ENCODE measurements at regions not wholly inside any gene's neighbourhood (a gene's known extent, or its start where the extent isn't known, plus 50 kb on each side); places are given as distances from the start of the nearest gene placed in this dataset.

DNA sequence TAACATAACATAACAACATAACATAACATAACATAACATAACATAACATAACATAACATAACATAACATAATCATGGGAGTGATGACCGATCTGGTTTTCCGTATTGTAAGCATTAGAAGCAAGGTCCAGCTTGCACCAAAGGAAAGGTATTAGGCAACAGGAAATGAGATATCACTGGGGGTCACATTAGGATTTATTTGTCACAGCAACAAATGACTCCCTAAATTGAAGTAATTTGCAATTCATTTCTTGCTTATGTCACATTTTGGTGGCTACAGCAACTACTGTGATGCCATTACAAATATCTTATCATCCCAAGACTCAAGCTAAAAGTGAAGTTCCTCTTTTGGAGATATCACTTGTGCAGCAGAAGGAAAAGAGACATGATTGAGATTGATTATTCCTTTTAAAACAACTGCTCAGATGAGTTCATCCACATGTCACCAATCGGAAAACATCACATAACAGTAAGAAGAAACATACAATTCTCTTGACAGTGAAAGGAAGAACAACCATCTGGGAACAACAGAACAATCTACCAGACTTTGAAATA lies 1331.1 kb upstream of the RAG2 start:
- ChIA-PET POLR2A (no interaction called here), CTCF (no interaction called here)
- DNase-seq (ENCODE audit: extremely low spot score) = no peak
- TF ChIP-seq ZNF384 (IDR thresholded peaks at IDR 0.05) (no peak), L3MBTL2 (conservative IDR thresholded peaks at IDR 0.05) (no peak), FOXA1 (IDR thresholded peaks at IDR 0.05) (no peak), BHLHE40 (IDR thresholded peaks at IDR 0.05; ENCODE audit: borderline replicate concordance) (no peak), HDGF (IDR thresholded peaks at IDR 0.05; ENCODE audit: borderline replicate concordance) (no peak), SP1 (IDR thresholded peaks at IDR 0.05) (no peak), NFRKB (IDR thresholded peaks at IDR 0.05) (no peak), TARDBP (IDR thresholded peaks at IDR 0.05) (no peak), CTBP1 (IDR thresholded peaks at IDR 0.05; ENCODE audit: borderline replicate concordance) (no peak), LEF1 (IDR thresholded peaks at IDR 0.05; ENCODE audit: borderline replicate concordance) (no peak), SUZ12 (IDR thresholded peaks at IDR 0.05) (no peak), ARNT (IDR thresholded peaks at IDR 0.05) (no peak), FOXM1 (IDR thresholded peaks at IDR 0.05; ENCODE audit: borderline replicate concordance) (no peak)

DNA sequence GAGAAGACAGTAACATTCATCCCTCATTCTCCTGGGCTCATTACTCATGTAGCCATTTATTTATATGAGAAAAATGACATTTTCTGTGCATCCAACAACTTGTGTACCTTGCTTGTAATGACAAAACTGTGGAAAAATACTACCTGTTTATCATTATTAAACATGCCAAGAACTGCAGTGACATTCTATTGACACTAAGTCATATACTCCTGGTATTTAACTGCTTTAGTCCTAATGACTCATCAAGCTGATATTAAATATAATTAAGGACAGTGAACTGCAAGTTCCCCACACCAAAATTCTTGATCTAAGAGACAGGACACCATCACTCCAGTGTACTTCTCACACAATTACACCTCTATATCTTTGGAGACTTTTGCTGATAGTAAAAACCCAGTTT lies 1328.7 kb upstream of the RAG2 start:
- ChIA-PET POLR2A (no interaction called here), CTCF (no interaction called here)
- no peak for DNase-seq (ENCODE audit: extremely low spot score)
- TF ChIP-seq HDGF (IDR thresholded peaks at IDR 0.05; ENCODE audit: borderline replicate concordance) (no peak), L3MBTL2 (conservative IDR thresholded peaks at IDR 0.05) (no peak), ELF4 (IDR thresholded peaks at IDR 0.05) (no peak), LEF1 (IDR thresholded peaks at IDR 0.05; ENCODE audit: borderline replicate concordance) (no peak), CTBP1 (IDR thresholded peaks at IDR 0.05; ENCODE audit: borderline replicate concordance) (no peak), BHLHE40 (IDR thresholded peaks at IDR 0.05; ENCODE audit: borderline replicate concordance) (no peak), SP1 (IDR thresholded peaks at IDR 0.05) (no peak)
- TF ChIP-seq, protein P1, sequence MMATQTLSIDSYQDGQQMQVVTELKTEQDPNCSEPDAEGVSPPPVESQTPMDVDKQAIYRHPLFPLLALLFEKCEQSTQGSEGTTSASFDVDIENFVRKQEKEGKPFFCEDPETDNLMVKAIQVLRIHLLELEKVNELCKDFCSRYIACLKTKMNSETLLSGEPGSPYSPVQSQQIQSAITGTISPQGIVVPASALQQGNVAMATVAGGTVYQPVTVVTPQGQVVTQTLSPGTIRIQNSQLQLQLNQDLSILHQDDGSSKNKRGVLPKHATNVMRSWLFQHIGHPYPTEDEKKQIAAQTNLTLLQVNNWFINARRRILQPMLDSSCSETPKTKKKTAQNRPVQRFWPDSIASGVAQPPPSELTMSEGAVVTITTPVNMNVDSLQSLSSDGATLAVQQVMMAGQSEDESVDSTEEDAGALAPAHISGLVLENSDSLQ (IDR thresholded peaks at IDR 0.05) = no peak

DNA sequence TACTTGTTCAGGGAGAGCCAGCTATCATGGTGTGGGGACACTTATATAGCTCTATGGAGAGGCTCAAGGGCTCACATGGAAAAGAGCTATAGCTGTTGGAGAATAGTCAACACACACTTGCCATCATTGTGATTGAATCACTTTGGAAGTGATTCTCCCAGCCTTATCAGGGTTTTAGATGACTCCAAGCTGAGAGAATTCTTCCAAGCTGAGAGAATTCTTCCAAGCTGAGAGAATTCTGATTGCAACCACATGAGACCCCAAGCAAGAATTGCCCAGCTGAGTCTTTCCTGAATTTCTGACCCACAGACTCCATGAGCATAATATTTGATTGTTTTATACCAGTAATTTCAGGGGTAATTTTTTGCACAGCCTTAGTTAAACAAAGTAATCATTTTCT lies 1318.3 kb upstream of the RAG2 start:
- no peak for DNase-seq (ENCODE audit: extremely low spot score)
- CTCF ChIA-PET = no interaction called here
- POLR2A ChIA-PET = no interaction called here
- no peak for TF ChIP-seq ELF4 (IDR thresholded peaks at IDR 0.05)
- no peak for TF ChIP-seq TARDBP (IDR thresholded peaks at IDR 0.05)
- no peak for TF ChIP-seq LEF1 (IDR thresholded peaks at IDR 0.05; ENCODE audit: borderline replicate concordance)

DNA sequence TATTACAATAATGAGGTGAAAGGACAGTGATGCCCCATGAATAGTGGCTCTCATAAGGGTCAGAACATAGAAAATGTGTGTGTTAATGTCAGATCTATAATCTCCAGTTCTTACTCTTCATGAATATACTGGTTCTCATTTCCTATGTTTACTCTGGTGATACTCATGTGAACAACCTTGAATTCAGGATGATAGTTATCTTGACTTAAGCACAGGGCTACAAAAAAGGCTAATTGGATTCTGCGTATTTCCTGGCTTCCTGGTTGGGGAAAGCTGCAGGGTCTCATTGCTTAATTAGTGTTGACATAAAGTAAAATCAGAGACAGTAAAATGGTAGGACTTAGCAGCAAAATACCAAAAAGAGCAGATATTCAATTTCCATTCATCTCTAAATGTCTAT lies 1316.8 kb upstream of the RAG2 start:
- ChIA-PET CTCF (no interaction called here), POLR2A (no interaction called here)
- DNase-seq (ENCODE audit: extremely low spot score) = no peak
- no peak for TF ChIP-seq FOXA1 (IDR thresholded peaks at IDR 0.05)
- TF ChIP-seq, protein P1 (IDR thresholded peaks at IDR 0.05) = no peak
- no peak for TF ChIP-seq FOXK2 (IDR thresholded peaks at IDR 0.05)
- no peak for TF ChIP-seq CTBP1 (IDR thresholded peaks at IDR 0.05; ENCODE audit: borderline replicate concordance)
- no peak for TF ChIP-seq SUZ12 (IDR thresholded peaks at IDR 0.05)
- no peak for TF ChIP-seq ZNF384 (IDR thresholded peaks at IDR 0.05)
- no peak for TF ChIP-seq ELF4 (IDR thresholded peaks at IDR 0.05)
- no peak for TF ChIP-seq FOXM1 (IDR thresholded peaks at IDR 0.05; ENCODE audit: borderline replicate concordance)
- TF ChIP-seq TARDBP (IDR thresholded peaks at IDR 0.05) = no peak

DNA sequence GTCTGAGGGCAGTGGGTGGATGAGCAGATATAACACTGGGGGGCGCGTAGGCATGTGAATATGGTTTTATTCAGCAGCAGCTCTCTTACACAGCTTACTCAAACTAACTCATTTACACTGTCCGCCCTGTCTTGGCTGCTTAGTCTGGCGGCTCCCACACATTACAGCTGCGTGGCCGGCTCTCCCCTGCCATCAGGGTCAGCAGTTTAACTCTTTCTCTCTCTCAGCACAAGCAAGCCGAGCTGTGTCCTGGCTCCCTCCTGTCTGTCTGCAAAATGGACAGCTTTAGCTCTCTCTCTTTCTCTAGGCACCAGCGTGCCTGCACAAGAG lies 1310.1 kb upstream of the RAG2 start:
- no peak for DNase-seq (ENCODE audit: extremely low spot score)
- TF ChIP-seq FOXK2 (IDR thresholded peaks at IDR 0.05) = no peak
- no peak for TF ChIP-seq TARDBP (IDR thresholded peaks at IDR 0.05)
- TF ChIP-seq, protein P1 (IDR thresholded peaks at IDR 0.05) = no peak
- TF ChIP-seq LEF1 (IDR thresholded peaks at IDR 0.05; ENCODE audit: borderline replicate concordance) = no peak
- no peak for TF ChIP-seq FOXM1 (IDR thresholded peaks at IDR 0.05; ENCODE audit: borderline replicate concordance)
- TF ChIP-seq SUZ12 (IDR thresholded peaks at IDR 0.05) = no peak
- TF ChIP-seq CTBP1 (IDR thresholded peaks at IDR 0.05; ENCODE audit: borderline replicate concordance) = no peak
- TF ChIP-seq NFRKB (IDR thresholded peaks at IDR 0.05) = no peak
- no peak for TF ChIP-seq BHLHE40 (IDR thresholded peaks at IDR 0.05; ENCODE audit: borderline replicate concordance)
- no peak for TF ChIP-seq ZNF384 (IDR thresholded peaks at IDR 0.05)
- no peak for TF ChIP-seq ELF4 (IDR thresholded peaks at IDR 0.05)
- no peak for TF ChIP-seq L3MBTL2 (conservative IDR thresholded peaks at IDR 0.05)
- TF ChIP-seq ARNT (IDR thresholded peaks at IDR 0.05) = no peak
- no peak for TF ChIP-seq FOXA1 (IDR thresholded peaks at IDR 0.05)
- POLR2A ChIA-PET = no interaction called here
- CTCF ChIA-PET = no interaction called here

DNA sequence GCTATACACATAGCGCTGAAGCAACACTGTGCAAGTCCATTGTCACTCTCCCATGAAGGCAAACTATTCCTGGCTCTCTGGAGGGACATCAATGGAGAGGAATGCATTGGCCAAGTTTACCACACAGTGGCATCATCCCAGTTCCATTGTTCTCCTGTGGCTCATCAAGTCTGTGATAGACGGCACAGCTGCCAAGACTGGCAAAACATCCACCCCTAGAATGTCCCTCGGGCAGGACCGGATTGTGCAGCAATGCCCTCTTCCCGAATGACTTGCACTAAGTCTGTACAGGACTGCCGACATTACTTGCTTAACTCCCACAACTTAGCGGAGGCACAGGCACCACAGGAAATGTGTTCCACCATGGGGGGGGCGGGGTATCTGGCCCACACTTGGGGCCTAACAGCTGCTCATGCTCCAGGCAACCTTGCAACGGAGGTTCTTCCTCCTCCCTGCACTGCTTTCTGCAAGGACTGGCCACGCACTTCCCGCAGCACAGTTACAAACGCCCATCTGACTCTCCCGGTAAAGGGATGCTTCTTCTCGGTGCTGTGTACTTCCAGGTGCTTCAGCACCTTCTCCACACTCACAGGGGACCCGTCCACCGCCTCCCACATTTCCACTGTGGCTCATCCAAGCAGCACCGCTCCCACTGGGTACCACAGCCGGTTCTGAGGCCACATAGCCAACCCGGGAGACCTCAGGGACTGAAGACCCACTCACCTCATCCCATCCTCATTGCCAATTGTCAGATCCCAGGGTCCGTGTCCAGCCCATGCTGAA lies 1309.6 kb upstream of the RAG2 start:
- TF ChIP-seq ARNT (IDR thresholded peaks at IDR 0.05) (no peak), NFRKB (IDR thresholded peaks at IDR 0.05) (no peak), FOXK2 (IDR thresholded peaks at IDR 0.05) (no peak), L3MBTL2 (conservative IDR thresholded peaks at IDR 0.05) (no peak), FOXA1 (IDR thresholded peaks at IDR 0.05) (no peak), CTBP1 (IDR thresholded peaks at IDR 0.05; ENCODE audit: borderline replicate concordance) (no peak), LEF1 (IDR thresholded peaks at IDR 0.05; ENCODE audit: borderline replicate concordance) (no peak), HDGF (IDR thresholded peaks at IDR 0.05; ENCODE audit: borderline replicate concordance) (no peak), SP1 (IDR thresholded peaks at IDR 0.05) (no peak), SUZ12 (IDR thresholded peaks at IDR 0.05) (no peak), FOXM1 (IDR thresholded peaks at IDR 0.05; ENCODE audit: borderline replicate concordance) (no peak), ZNF384 (IDR thresholded peaks at IDR 0.05) (no peak)
- TF ChIP-seq, protein P1 (IDR thresholded peaks at IDR 0.05) = no peak
- ChIA-PET CTCF (no interaction called here), POLR2A (no interaction called here)
- DNase-seq (ENCODE audit: extremely low spot score) = no peak
